HG02870 (cell line): ENCODE measurements at regions not wholly inside any gene's neighbourhood (a gene's known extent, or its start where the extent isn't known, plus 50 kb on each side); places are given as distances from the start of the nearest gene placed in this dataset.
"Not testable (repeated sequence)": the region's sequence is repeated elsewhere in the genome, so short reads cannot be mapped to it uniquely, and the experiment has no call there.

ENCODE experiments used
- ATAC-seq: cut with Tn5 transposase; IDR thresholded peaks from one replicate; pipeline ENCODE4 v1.9.1; 2021; ENCODE audit warnings: mild to moderate bottlenecking, moderate library complexity; ENCODE audit not compliant: unreplicated experiment

DNA sequence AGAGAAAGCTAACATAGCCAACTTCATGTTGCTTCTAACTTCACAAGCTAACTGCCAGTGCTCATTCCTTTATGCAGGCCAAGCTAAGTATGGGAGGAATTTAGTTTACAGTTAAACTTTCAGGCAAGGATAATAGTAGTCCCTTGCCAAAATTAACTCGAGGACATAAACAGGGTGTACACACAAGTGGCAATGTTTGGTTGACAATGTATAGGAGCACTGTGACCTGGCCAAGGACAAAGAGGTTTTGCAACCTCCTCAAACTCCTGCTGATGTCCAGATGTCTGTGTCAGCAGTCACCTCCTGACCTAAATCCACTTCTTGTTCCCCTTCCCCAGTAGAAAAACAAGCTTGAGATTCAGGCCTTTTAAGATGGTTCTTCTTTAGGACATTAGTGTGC is 494.6 kb upstream of the KLF6 start:
- no peak for ATAC-seq

DNA sequence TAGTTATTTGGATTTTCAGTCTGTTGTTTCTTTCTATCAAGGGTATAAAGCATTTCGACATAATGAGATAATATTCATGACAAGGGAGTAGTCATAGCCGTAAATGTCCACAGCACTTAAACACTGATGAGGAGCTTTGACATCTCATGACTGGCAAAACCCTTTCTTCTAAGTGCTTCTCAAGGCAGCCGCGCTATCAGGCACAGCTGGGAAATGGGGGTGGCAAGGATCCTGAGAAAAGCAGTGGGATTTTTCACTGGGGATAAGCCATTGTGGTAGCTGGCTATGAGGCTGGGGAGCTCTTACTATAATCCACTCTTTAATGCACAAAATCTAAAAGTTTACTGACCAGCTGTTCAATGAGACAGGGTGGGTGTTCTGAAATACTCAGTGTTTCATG is 493.2 kb upstream of the KLF6 start:
- no peak for ATAC-seq

DNA sequence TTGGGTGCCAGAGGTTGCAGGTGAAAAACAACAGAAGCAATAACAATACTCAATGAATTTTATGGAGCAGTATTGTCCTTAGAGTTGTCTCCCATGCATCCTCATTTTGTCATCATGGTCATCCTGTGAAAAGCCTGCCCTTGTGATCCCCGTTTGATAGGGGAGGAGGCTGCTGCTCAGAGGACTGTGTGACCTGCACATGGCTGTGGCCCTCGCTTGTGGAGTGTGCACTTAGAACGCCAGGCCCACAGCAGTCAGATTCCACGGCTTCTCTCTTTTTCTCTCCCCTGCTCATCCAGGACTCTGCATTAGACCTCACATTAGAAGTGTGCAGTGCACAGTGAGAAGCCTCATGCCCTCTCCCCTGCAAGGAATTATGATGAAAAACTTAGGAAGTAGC is 491.1 kb upstream of the KLF6 start:
- ATAC-seq, result no peak

DNA sequence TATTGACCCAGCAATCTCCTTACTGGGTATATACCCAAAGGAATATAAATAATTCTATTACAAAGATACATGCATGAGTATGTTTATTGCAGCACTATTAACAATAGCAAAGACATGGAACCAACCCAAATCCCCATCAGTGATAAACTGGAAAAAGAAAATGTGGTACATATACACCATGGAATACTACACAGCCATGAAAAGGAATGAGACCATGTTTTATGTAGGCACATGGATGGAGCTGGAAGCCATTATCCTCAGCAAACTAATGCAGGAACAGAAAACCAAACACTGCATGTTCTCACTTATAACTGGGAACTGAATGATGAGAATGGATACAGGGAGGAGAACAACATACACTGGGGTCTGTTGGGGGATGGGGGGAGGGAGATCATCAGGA is 489.7 kb upstream of the KLF6 start:
- ATAC-seq, result not testable (repeated sequence)

DNA sequence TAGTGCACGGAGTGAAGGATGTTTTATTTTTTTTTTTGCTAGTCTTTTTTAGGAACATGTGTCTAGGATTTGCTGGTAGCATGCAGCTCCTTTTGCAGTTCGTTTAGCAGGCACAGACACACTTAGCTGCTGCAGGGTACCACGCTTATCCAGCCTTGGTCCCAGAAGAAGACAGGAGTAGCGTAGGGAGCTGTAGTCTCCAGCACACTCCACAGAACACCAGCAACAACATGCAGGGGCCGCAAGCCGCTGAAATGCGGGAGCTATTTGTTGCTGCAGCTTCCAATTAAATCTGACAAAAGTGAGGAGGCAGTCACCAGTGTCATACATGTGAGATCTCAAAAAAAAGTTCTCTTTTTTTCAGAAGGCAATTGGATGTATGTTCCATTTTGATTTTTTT is 486.2 kb upstream of the KLF6 start:
- ATAC-seq, result no peak

DNA sequence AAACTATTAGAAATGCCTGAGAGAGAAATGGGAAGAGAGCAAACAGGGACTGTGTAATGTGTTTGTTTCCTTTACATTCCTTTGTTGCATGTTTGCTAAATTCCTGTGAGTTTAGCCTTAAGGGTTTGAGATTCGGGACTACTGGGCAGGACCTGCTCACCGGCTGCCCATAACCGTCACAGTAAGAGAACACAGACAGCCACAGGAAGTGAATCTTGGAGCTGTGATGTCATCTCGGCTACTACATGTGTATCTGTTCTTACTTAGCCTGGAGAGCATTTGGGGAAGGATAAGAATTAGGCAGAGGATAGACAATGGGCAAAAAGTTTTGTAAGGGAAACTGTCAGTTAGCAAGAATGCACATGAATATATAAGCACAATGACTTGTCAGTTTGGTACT is 485.1 kb upstream of the KLF6 start:
- no peak for ATAC-seq

DNA sequence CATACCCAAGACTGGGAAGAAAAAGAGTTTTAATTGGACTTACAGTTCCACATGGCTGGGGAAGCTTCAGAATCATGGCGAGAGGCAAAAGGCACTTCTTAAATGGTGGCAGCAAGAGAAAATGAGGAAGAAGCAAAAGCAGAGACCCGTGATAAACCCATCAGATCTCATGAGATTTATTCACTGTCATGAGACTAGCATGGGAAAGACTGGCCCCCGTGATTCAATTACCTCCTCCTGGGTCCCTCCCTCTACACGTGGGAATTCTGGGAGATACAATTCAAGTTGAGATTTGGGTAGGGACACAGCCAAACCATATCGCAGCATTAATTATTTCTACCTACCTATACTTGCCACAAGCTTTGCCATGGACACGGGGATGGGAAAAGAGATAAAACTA is 483.5 kb upstream of the KLF6 start:
- ATAC-seq, result not testable (repeated sequence)

DNA sequence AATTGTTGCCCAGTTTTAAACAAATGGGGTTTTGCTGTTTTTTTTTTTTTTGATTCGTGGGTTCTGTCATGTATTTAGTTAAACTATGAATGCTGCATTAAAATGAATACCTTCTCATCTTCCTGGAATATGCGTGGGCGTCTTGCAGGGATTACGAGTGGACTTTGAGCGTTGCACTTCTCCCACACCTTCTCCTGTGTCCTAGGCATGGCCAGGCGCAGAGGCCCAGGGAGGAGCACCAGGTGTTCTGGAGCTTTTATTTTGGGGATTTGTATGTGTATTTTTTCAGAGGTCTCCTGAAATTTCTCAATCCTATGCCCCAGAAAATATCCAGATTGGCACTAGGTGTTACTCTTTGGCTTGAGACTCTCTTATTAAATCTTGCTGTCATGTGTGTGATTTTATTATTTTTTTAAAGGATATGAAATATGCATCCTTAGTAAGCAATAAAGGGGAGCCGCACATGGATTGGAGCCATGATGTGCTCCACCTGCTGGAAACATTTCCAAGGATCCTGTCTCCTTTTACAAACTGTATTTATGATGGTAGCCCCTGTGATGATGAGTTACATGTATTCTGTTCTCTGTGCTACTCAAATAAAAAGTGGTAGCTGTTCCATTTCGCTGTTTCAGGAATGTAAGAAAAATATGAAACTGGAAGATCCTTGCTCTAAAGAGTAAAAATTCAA is 482.2 kb upstream of the KLF6 start:
- ATAC-seq, result no peak

DNA sequence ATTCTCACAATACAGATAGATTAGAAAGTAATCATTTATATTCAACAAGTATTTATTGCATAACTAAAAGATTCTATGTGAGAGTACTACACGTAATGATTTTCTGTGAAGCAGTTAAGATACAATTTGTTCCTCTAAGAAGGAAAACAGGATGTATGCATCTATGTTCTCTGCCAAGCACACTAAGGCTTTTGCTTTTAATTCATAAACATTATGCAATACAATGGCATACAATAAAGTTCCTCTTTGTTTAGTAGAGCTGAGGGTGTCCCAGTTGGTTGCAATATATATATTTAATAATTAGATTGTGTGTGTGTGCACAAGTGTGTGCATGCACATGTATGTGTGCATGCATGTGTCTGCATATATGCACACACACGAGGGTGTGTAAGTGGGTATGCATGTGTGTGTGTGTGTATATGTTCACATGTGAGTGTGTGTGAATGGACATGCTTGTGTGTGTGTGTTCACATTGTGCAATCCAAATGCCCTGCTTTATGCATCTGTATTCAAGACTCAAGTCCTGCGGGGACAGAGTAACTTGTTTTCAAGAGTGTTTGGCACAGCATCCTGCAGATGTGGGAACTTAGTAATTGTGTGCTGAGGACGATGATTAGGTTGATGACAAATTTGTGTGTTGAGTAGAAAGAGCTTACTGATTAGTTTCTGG is 481.5 kb upstream of the KLF6 start:
- no peak for ATAC-seq

DNA sequence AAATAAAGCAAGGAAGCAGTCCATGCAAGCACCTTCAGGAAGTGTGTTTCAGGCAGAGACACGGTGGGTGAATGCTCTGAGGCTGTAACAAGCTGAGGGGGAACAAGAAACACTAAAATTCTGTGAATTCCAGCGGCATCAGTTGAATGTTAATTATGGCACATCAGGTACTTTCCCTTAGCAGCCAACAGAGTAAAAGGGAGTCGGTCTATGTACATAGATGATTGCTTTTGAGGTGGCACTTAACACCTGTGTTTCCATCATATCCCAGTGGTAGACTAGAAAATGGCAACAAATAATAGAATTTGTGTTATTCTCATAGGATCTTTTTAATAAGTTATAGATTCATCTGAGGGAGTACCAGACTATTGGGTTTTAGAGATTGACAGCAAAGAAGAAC is 481.0 kb upstream of the KLF6 start:
- no peak for ATAC-seq

DNA sequence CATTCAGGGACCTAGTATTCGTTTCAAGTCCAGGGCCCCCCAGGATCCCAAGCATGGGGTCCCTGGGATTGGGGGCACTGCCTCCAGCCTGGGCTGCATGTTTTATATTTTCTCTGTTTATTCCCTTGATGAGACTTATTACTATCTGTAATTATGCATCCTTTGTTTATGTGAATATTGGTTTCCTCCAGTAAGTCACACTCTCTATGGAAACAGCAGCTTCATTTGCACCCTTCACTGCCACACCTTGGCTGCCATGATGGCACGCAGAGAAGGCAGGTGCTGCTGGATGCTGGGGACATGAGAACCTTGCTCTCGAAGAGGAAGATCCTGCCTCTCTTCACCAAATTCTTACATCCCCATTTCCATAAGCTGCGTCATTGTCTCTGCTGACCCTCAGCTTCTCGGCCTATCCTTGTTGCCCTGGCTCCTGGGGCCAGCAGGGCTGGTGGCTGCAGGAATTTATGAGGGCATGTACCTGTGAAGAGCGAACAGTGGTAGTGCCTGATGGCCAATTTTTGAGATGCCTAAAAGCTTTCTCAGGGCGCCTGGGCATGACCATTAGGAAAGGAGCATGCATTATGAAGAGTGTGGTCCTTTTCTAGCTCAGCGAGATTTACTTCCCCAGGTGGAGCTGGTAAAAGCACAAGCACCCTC is 479.3 kb upstream of the KLF6 start:
- no peak for ATAC-seq

DNA sequence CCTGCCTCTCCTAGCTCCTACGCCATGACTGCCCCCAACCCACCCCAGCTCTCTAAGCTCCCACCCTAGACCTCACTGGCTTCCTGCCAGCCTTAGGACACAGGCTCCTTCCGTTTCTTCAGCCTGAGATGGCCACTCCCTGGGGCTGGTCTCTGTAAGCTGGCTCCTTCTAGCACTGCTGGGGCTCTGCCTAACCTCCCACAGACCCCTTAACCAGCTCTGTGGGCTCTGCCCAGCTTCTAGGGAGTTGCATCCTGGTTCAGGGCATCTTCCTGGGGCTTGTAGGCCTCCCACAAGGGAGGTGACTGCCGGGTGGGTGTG is 478.6 kb upstream of the KLF6 start:
- no peak for ATAC-seq

DNA sequence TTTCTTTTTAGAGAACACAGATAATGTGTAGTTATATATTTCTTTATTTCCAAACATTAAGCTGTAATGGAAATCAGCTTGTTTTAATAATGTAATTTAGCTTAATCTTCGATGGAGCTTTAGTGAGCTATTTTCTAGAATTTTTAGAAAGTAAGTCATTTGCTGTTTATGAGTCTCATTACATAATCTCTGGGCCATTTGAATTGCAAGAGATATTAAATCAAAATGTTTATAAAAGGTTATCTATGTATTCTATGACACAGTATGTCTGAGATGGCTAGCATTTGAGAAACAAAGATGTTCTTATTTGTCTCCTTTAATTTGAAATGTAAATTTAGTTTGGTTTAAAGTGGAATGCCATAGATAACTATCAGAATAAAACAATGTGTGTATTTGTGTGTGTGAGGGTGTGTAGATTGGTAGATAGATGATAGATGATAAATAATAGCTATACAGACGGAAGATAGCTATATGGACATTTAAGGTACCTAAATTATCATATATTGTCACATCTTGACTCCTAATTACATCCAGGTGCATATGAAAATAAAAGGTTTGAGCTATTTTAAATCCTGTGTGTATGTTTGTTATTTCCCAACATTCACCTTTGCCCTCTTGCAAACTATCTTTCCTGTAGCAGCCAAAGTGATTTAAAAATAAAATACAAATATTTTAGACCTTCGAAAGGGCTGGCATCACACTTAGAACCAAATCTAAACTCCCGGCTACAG is 478.0 kb upstream of the KLF6 start:
- ATAC-seq, result no peak

DNA sequence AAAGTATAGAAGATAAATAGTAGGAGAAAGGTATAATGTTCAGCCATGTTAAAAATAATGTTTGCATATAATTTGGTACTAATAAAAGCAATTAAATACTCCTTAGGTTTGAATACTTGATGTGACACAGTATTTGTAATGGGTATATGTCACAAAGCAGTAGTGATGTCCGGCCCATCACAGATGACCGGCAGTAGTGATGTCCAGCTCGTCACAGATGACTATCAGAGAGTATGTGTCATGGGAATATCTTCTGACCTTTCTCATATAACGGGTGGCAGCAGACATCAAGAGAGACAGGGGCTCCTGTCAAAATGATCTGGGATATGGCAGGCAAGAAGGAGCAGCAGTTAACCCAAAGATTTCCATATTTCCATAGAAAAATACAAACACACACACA is 477.4 kb upstream of the KLF6 start:
- no peak for ATAC-seq

DNA sequence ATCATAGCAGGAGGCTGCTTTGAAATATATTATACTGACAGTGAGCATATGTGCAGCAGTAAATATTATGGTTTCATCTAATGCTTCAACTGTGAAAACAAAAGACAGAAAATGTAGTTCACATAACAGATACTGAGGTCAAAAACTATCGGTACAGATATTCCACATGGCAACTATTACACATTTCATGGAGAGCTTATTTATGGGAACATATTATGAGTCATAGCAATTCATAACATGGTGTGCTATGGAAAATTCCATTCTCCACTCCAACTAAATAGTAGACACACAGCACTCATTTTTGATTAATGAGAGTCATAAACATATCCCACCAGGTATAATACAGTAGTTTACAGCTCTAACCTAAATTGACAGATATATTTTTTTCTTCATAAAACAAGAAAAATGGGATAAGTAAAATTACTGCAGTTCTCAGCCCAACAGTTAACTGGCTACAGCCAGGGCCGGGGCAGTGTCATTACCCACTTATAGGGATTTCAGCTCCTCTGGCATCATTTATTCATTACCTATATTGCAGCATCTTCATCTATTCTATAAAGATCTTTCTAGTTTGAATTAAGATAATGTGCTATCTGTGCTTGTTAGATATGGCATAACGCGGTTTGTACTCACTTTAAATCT is 475.6 kb upstream of the KLF6 start:
- no peak for ATAC-seq

DNA sequence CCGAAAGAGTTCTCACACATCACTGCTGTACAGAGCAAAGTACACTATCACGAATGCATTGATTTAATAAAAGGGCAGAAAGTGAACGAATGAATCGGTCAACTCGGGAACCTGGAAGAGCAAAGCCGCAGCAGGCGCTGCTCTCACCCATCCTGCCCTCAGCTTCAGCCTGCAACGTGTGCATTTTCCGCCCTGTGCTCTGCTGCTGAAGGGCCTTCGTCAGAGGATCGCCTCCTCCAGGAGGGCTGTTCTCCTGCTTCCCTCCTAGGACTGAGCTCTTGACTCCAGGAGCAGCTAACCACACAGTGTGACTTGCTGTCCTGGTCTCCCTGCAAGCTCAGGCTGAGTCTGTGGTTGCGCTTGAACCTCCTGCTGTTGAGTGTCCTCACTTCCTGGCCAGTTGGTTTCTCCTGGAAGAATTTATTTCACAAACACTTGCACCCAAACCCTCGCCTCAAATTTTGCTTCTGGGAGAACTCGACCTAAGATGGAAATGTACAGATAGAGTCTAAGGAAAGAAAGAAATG is 473.0 kb upstream of the KLF6 start:
- no peak for ATAC-seq

DNA sequence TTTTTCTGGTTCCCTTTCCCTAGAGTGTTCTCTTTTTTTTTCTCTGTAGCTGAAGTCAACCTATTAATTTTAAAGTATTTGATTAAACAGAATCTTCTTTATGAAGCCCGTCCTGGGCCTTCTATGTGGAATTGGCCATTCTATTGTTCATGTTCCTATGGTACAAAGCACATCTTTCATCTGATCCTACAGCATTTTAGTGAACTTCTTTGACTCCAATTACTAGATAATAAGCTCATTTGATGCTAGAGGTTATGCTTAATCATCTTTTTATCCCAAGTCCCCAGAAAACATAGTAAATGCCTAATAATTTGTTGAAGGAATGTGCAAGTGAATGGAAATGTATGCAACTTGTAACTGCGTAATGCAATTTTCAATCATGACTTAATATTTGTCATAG is 472.0 kb upstream of the KLF6 start:
- ATAC-seq, result no peak

DNA sequence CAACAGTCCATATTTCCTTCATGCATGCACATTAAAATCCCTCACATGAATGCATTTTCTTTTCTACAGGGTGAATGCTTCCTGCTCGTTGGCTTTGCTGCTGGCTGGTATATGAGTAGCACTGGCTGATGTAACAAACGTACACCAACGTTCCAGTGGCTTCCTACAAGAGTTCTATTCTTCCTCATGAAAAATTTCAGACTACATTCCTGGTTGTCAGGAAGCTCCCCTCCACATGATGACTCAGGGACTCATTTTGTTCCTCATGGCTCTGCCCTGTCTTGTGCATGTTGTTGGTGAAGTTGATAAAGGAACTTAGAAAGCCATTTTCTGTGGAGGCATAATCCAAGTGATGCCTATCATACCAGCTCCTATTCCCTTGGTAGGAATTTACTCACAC is 470.7 kb upstream of the KLF6 start:
- no peak for ATAC-seq

DNA sequence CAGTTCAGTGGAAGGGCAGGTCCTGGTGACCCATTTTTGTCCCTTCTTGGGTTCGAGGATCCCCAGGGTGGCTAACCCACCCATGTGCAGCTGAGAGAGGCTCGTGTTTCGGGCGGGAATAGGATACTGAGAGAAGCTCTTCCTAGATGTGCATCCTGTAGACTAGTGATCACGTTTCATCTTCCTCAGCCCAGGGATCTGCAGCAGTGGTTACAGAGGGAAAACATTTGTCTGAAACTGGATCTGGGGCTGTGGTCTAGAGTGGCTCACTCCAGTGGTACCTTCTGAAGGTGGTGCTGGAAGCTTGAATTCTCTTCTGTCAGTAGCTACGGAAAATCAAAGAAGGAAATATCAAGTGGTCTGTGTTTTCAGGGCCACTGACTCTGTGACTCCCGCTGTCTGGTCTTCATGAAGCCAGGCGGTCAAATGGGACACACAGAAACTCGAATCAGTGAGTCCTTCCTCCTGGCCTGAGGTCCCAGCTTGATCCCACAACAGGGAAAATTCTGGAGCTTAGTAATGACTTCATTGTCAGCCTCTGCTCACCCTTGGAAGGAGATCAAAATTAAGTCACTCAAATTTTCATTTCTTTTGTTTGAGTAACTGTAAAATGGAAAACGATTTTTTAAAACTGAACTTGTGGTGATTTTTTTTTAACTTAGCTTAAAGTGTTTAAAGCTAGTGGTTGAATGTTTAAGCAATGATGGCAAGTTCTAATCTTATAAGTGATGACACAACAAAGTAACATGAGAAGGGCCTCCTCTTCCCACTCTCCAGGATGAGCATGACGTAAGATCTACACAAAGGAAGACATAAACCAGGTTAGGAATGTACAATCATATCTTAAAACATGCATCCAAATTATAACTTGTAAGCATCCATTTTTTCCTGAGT is 469.3 kb upstream of the KLF6 start:
- ATAC-seq, result no peak

DNA sequence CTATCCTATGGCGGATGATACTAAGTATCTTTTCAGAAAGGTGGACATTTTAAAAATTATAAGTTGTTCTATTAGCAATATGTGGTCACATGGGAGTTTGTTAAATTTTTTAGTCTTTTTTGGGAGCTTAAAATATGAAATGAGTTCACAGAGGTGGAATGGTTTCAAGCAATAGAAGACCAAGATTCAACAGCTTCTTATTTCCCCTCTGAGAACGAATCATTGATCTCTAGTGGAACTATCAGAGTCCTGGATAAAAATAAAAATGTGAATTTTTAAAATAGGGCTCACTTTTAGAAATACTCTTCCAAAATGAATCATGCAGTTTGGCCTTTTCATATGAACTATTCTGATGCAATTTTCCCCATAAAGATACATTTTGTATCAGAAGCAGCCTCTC is 467.7 kb upstream of the KLF6 start:
- no peak for ATAC-seq
